GM12864 (cell line): ENCODE measurements at regions not wholly inside any gene's neighbourhood (a gene's known extent, or its start where the extent isn't known, plus 50 kb on each side); places are given as distances from the start of the nearest gene placed in this dataset.

Experiments
- DNase-seq: peaks from one replicate; pipeline ENCODE4 v3.0.0-alpha.2; 2011; ENCODE audit warnings: low read depth
- H3K4me3 ChIP-seq: 2 replicates; pipeline ENCODE4 v1.5.1; 2011; ENCODE audit warnings: mild to moderate bottlenecking, low read depth, low read length, control low read depth
- CTCF ChIP-seq: IDR thresholded peaks from 2 replicates; pipeline ENCODE4 v1.5.1; 2011; ENCODE audit warnings: low read depth, mild to moderate bottlenecking, moderate library complexity, low read length, control low read depth, inconsistent platforms; ENCODE audit errors: missing control alignments

GRCh38 chr11:29334776-29335130 is 682.1 kb downstream of the KCNA4 start:
- no peak for DNase-seq
- no peak overlapping the region for H3K4me3 ChIP-seq
- TF ChIP-seq CTCF = no peak

- no peak overlapping the region for H3K4me3 ChIP-seq
- peak; percentile 16 for TF ChIP-seq CTCF
- no peak for DNase-seq
Measured at GRCh38 chr11:29333993-29334775, 682.6 kb downstream of the KCNA4 start.

DNA sequence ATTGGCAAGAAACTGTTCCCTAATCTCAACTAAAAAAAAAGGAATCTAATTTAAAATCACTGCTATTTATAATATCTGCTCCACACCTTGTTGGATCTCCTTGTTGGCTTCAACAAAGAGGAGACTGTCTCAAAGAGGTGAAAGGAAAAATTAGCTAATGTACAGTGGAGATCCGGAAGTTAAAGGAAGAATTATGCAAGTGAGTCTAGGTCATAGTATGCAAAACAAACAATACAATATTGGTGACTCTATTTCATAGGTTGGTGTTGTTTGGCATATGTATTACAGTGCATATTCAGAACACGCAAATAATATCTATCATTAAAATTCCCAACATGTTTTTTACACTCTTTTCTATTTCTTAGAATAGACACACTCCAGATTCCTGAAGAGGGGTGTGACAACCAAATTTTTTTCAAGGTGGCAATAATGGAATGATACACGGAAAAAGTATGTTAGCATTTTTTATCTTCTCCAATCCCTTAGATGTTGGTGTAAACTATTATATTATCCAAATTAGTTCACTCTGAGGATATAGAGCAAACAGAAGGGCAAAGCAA is 685.3 kb downstream of the KCNA4 start:
- no peak for DNase-seq
- TF ChIP-seq CTCF = no peak
- no peak overlapping the region for H3K4me3 ChIP-seq

DNA sequence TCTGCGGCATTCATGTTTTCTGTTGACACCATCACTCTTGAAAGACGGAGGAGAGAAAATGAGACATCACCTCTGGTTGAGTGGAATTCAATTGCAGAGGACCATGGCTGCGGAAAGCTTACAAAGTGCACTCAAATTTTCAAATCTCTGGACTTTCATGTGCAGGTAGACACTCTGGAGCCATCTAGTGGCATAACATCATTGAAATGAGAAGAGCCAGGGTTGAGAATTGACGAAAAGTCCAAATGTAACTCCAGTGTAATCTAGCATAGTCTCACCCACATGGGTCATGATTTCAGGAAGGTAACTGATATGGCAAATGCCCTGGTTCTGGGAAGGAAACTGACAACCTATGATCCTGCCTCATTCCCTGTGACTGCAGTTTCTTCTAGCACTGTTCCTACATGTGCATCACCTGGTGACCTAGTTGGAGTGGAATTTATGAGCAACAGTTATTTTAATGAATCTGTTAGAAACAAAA is 687.8 kb downstream of the KCNA4 start:
- H3K4me3 ChIP-seq = no peak overlapping the region
- peak; percentile 57 for TF ChIP-seq CTCF
- no peak for DNase-seq

GRCh38 chr11:29327891-29328290 is 688.9 kb downstream of the KCNA4 start:
- no peak for DNase-seq
- no peak for TF ChIP-seq CTCF
- no peak overlapping the region for H3K4me3 ChIP-seq

GRCh38 chr11:29326757-29327156 is 690.1 kb downstream of the KCNA4 start:
- no peak for TF ChIP-seq CTCF
- no peak overlapping the region for H3K4me3 ChIP-seq
- DNase-seq = no peak

- TF ChIP-seq CTCF = no peak
- no peak overlapping the region for H3K4me3 ChIP-seq
- DNase-seq = no peak
Measured at GRCh38 chr11:29324328-29324727, 692.5 kb downstream of the KCNA4 start.
